GM12864 (cell line): ENCODE measurements at regions not wholly inside any gene's neighbourhood (a gene's known extent, or its start where the extent isn't known, plus 50 kb on each side); places are given as distances from the start of the nearest gene placed in this dataset.
"Not testable (repeated sequence)": the region's sequence is repeated elsewhere in the genome, so short reads cannot be mapped to it uniquely, and the experiment has no call there.

Experiments used
- DNase-seq: peaks from one replicate; pipeline ENCODE4 v3.0.0-alpha.2; 2011; ENCODE audit warnings: low read depth
- H3K4me3 ChIP-seq: 2 replicates; pipeline ENCODE4 v1.5.1; 2011; ENCODE audit warnings: mild to moderate bottlenecking, low read depth, low read length, control low read depth
- TF ChIP-seq, protein P1 (sequence below): IDR thresholded peaks from 2 replicates; pipeline ENCODE4 v1.5.1; 2011; ENCODE audit warnings: low read depth, mild to moderate bottlenecking, moderate library complexity, low read length, control low read depth, inconsistent platforms; ENCODE audit errors: missing control alignments

DNA sequence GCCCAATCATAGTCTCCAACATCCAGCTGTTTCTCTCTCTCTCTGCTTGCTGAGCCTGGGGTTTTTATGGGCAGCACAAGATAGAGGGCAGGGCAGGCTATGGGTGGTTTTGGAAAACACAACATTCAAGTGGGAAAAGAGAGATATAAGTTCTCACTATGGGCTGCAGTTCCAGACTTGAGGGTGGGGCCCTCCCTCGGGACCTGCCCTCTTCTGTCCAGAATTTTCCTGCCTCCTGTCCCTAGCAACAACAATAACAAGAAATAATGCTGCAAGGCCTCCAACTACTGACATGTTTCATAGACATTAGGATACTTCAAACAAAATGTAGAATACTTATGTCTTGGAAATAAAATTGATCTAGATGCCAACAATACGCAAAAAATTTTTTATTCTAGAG, 107.8 kb downstream of the C18orf54 start:
- H3K4me3 ChIP-seq, result no peak overlapping the region
- TF ChIP-seq, protein P1, sequence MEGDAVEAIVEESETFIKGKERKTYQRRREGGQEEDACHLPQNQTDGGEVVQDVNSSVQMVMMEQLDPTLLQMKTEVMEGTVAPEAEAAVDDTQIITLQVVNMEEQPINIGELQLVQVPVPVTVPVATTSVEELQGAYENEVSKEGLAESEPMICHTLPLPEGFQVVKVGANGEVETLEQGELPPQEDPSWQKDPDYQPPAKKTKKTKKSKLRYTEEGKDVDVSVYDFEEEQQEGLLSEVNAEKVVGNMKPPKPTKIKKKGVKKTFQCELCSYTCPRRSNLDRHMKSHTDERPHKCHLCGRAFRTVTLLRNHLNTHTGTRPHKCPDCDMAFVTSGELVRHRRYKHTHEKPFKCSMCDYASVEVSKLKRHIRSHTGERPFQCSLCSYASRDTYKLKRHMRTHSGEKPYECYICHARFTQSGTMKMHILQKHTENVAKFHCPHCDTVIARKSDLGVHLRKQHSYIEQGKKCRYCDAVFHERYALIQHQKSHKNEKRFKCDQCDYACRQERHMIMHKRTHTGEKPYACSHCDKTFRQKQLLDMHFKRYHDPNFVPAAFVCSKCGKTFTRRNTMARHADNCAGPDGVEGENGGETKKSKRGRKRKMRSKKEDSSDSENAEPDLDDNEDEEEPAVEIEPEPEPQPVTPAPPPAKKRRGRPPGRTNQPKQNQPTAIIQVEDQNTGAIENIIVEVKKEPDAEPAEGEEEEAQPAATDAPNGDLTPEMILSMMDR, result no peak
- no peak for DNase-seq

DNA sequence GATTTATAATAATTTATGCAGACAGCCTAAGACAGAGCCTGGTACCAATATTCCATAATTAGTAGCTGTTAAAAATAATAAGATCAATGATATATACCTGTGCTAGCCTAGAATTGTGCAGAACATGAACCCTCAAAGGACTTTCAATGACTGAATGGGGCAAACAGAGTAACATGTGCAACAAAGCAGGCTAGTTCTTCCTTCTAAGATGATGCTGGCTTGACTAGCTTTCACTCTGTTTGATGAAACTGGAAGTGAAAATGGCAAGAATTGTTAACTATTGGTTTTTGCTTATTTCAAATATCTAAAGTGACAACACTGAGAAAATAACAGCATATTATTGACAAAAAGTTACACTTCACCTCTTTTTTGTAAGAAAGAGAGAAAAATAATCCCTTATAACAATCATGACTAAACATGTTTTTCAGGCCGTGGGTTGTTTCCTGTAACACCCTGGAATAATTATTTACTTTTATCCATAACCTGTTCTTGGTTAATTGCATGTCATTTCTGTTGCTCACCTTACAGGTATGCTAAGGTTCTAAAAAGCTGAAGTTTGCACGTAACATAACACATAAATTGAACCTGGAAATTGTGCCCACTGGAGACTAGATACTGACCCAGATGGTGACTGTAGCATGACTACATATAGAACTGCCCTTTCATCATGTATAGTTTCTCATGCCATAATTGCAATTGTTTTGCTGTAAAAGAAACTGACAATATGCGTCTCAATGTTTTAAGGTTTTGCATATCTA, 108.7 kb downstream of the C18orf54 start:
- TF ChIP-seq, protein P1, result no peak
- H3K4me3 ChIP-seq, result no peak overlapping the region
- DNase-seq, result no peak

DNA sequence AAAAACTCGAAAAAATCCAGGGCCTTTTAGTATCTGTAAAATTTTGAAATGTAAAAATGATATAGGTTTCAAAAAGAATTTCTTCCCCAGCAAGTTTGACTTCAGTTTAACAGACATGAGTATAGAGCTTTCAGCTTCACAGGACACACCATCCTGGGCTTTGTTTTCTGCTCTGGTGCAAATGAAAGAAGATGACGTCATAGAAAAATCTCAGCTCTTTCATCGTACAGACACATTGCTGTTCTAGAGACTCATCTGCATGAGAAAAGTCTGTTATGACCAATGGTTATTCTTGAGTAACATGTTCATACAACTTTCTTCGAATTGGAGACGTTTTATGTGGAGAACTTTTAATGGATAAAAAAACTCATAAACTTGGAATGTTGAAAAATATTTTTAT, 111.7 kb upstream of the DYNAP start:
- TF ChIP-seq, protein P1, result no peak

DNA sequence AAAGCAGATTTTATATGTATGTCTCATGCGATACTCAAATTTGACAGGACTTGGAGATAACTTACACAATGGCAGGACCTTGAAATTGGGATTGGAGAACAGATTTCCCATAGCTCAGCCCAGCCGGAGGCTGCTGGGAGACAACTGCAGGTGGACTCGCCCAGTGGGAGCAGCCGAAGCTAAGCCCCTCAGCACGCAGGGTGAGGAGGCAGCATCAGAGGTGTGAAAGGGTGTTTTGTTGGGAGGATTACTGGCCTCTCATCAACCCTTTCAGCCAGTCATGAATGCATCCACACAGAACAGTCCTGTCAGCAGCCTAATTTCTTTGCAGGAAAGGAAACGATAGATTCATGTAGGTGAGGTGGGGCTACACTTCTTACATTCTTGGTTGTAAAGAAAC, 110.4 kb upstream of the DYNAP start:
- DNase-seq, result no peak
- TF ChIP-seq, protein P1, result no peak
- no peak overlapping the region for H3K4me3 ChIP-seq

More for the DNA sequence above, 111.7 kb upstream of the DYNAP start:
- H3K4me3 ChIP-seq, result no peak overlapping the region
- no peak for DNase-seq

DNA sequence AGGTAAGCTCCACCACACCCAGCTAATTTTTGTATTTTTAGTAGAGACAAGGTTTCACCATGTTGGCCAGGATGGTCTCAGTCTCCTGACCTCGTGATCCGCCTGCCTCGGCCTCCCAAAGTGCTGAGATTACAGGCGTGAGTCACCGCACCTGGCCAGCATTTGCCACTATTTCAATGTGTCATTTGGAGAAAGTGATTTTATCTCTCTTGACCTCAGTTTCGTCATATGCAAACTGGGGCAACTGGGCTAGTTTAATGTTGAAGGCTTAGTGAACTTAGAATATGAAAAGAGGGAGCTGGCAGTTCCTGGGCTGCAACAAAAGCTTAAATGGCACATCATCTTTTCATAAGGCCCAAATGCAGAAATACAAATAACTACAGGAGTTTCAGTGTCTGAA, 88.6 kb upstream of the DYNAP start:
- not testable (repeated sequence) for DNase-seq, H3K4me3 ChIP-seq

DNA sequence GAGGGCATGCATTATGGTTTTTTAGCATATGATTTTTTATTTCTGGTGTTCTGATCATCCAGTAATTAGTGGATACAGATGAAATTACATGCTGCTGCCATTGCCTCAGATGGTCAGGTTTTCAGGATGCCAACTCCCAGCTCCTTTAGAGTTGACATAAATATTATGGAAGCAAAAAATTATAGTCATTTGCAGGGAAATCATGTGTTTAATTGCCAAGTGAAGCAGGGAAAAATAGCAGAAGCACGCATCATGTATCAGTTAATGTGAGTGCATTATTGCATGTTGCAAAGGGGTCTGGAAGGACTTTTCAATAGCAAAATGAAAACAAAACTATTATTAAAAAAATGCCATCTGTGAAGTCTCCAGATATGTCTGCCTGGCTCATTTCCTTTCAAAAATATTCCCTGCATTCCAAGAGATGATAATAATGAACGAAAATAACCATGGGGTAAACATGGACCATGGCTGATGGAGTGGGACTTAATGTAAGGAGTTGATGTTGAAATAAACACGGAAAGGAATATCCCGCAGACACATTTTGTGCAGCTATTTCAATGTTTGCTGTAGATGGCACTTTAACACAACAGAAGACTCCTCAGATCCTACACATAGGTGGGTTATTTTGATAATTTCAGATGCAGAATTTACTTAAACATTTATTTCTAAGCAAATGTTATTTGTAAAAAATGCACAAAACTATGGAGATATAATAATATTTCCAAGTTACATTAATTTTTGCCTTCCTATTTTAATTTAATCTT, 87.7 kb upstream of the DYNAP start:
- DNase-seq, result no peak
- H3K4me3 ChIP-seq, result no peak overlapping the region
- TF ChIP-seq, protein P1, result no peak

DNA sequence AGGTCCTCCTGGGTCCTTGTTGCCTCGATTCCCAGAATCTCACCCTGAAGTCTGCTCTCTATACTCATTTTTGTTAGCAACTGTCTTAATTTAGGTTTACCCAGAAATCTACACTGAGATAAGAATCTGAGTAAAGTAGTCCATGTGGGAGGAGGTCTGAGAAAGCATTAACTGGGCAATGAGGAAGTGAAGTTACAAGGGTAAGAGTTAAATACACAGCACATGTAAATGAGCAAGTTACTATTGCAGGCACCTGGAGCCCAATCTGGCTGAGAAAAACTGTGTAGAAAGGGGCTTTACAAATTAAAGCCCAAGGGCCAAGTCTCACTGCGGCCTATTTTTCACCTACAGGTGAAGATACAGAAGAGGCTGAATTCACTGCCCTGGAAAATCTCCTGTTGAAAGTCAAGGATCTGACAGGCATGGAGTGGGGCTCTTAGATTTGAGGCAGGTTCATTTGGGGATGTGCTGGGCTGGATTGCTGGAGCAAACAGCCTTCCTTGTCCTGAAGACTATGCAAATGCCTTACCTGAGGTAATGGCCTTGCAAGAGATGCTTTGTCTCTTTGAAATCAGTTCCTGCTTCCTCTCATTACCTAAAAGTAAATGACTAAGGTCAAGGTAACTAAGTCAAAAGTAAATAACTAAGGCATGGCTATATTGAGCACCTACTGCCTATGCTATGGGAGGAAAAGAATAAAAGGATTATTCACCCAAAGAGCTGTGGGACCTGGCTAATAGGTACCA, 84.4 kb upstream of the DYNAP start:
- TF ChIP-seq, protein P1, result no peak
- no peak for DNase-seq
- H3K4me3 ChIP-seq, result no peak overlapping the region
